GM12878 (cell line): ENCODE measurements at regions not wholly inside any gene's neighbourhood (a gene's known extent, or its start where the extent isn't known, plus 50 kb on each side); places are given as distances from the start of the nearest gene placed in this dataset.

Source experiments
- ATAC-seq: fragments of 200-7000 bp; cut with Tn5 transposase; 3 replicates; pipeline ENCODE4 v1.9.1; 2020; ENCODE audit warnings: mild to moderate bottlenecking, moderate library complexity
- BruUV-seq: library from RNA; stranded (reverse); fragments of 400-500 nt; replicated peaks from 2 replicates; lab custom pipeline; 2021; lab: Mats Ljungman, UMichigan
- CTCF ChIA-PET: fragments of 300-600 bp; sonication (Branson Sonifier 250); formaldehyde crosslinking; extraction: SDS; loops from one replicate; lab custom pipeline; 2021; ENCODE audit warnings: inconsistent platforms; lab: Yijun Ruan, JAX
- POLR2A ChIA-PET: fragments of 350-600 bp; formaldehyde crosslinking; extraction: SDS; loops from one replicate; lab custom pipeline; 2021; ENCODE audit warnings: inconsistent platforms; lab: Charles Lee
- RAD21 ChIA-PET: fragments of 300-600 bp; sonication (Branson Sonifier 250); formaldehyde crosslinking; loops from one replicate; lab custom pipeline; 2023; ENCODE audit warnings: antibody characterized with exemption; ENCODE audit not compliant: unreplicated experiment; lab: Charles Lee
- SMC1A ChIA-PET: fragments of 300-600 bp; sonication (Branson Sonifier 250); formaldehyde crosslinking; loops from one replicate; lab custom pipeline; 2023; ENCODE audit not compliant: unreplicated experiment, uncharacterized antibody; lab: Charles Lee
- DNase-seq: peaks from one replicate; pipeline ENCODE4 v3.0.0-alpha.2; 2011; ENCODE audit warnings: low read depth, low spot score
- FAIRE-seq: peaks from 3 replicates; lab custom pipeline; 2011; peaks lifted over from hg19 to GRCh38; lab: Jason Lieb, UNC
- H2AFZ ChIP-seq: 2 replicates; pipeline ENCODE4 v1.6.0; 2011; ENCODE audit warnings: low read depth, low read length, control low read depth; ENCODE audit not compliant: control insufficient read depth
- H3K27ac ChIP-seq: 2 replicates; pipeline ENCODE4 v1.5.1; 2011; ENCODE audit warnings: control low read depth; ENCODE audit not compliant: control insufficient read depth, insufficient read depth
- H3K27me3 ChIP-seq, 2 experiments: replicated peaks in 1 of 2; 2 replicates each; pipeline versions ENCODE4 v1.6.0 to v1.6.1; 2011; ENCODE audit warnings: low read length in 1 of 2; ENCODE audit not compliant: control insufficient read depth in 2 of 2, insufficient read depth in 2 of 2
- H3K36me3 ChIP-seq, 2 experiments: 2 replicates each; pipeline ENCODE4 v1.5.1; 2011; ENCODE audit warnings: low read length in 1 of 2; ENCODE audit not compliant: control insufficient read depth in 2 of 2, insufficient read depth in 2 of 2
- H3K4me1 ChIP-seq: 2 replicates; pipeline ENCODE4 v1.6.1; 2011; ENCODE audit warnings: mild to moderate bottlenecking, low read length, moderate library complexity, mixed read lengths; ENCODE audit not compliant: control insufficient read depth, insufficient read depth
- H3K4me2 ChIP-seq: 2 replicates; pipeline ENCODE4 v1.6.0; 2011; ENCODE audit warnings: control low read depth; ENCODE audit not compliant: control insufficient read depth, insufficient read depth
- H3K4me3 ChIP-seq: fragments of 200-600 bp; sonication (generic); 2 replicates; pipeline ENCODE4 v1.5.1; 2016
- H3K79me2 ChIP-seq: 2 replicates; pipeline ENCODE4 v1.6.0; 2011; ENCODE audit warnings: low read length; ENCODE audit not compliant: control insufficient read depth, insufficient read depth
- H3K9ac ChIP-seq: 2 replicates; pipeline ENCODE4 v1.8.0; 2011; ENCODE audit warnings: low read length, control low read depth, mixed read lengths; ENCODE audit not compliant: control insufficient read depth, insufficient read depth
- H3K9me3 ChIP-seq: replicated peaks from 3 replicates; pipeline ENCODE4 v1.5.1; 2011; ENCODE audit warnings: mild to moderate bottlenecking, low read length; ENCODE audit not compliant: control insufficient read depth, insufficient read depth
- H4K20me1 ChIP-seq: 2 replicates; pipeline ENCODE4 v1.6.0; 2011; ENCODE audit not compliant: control insufficient read depth, insufficient read depth
- BMI1 ChIP-seq: fragments of 450-650 bp; IDR thresholded peaks from 2 replicates; pipeline ENCODE4 v1.6.1; 2016; ENCODE audit warnings: mild to moderate bottlenecking, moderate library complexity, borderline replicate concordance
- CUX1 ChIP-seq: IDR thresholded peaks from 2 replicates; pipeline ENCODE4 v1.6.1; 2012; ENCODE audit warnings: improper control_type of control experiment, low read depth, low read length; ENCODE audit not compliant: insufficient replicate concordance
- IKZF1 ChIP-seq: fragments of 450-650 bp; conservative IDR thresholded peaks from 2 replicates; pipeline ENCODE4 v1.6.1; 2017; ENCODE audit warnings: antibody characterized with exemption, mild to moderate bottlenecking
- JUND ChIP-seq: IDR thresholded peaks from 2 replicates; pipeline ENCODE4 v1.6.1; 2012; ENCODE audit warnings: low read depth, mild to moderate bottlenecking, low read length, improper control_type of control experiment, moderate library complexity
- KAT2A ChIP-seq: conservative IDR thresholded peaks from 2 replicates; pipeline ENCODE4 v1.6.1; 2011; ENCODE audit warnings: low read depth, low read length; ENCODE audit not compliant: control insufficient read depth
- PAX5 ChIP-seq: IDR thresholded peaks from 2 replicates; pipeline ENCODE4 v1.6.1; 2011; ENCODE audit warnings: low read depth, low read length, borderline replicate concordance
- POLR2AphosphoS2 ChIP-seq: IDR thresholded peaks from 2 replicates; pipeline ENCODE4 v1.6.1; 2011; ENCODE audit warnings: low read depth, mild to moderate bottlenecking, low read length, improper control_type of control experiment, moderate library complexity
- RBBP5 ChIP-seq: fragments of 200-600 bp; sonication (generic); conservative IDR thresholded peaks from 2 replicates; pipeline ENCODE4 v1.6.1; 2016
- SREBF2 ChIP-seq: IDR thresholded peaks from 2 replicates; pipeline ENCODE4 v1.6.1; 2012; ENCODE audit warnings: mild to moderate bottlenecking, low read length
- SUPT20H ChIP-seq: IDR thresholded peaks from 2 replicates; pipeline ENCODE4 v1.6.1; 2011; ENCODE audit warnings: low read depth, mild to moderate bottlenecking, low read length, moderate library complexity, borderline replicate concordance; ENCODE audit not compliant: control insufficient read depth
- SUZ12 ChIP-seq: fragments of 200-600 bp; sonication (generic); IDR thresholded peaks from one replicate; pipeline ENCODE4 v1.6.1; 2018; ENCODE audit warnings: antibody characterized with exemption, mild to moderate bottlenecking; ENCODE audit not compliant: unreplicated experiment
- TARDBP ChIP-seq: IDR thresholded peaks from 2 replicates; pipeline ENCODE4 v1.6.1; 2016; ENCODE audit warnings: borderline replicate concordance
- YY1 ChIP-seq: IDR thresholded peaks from 2 replicates; pipeline ENCODE4 v1.6.1; 2011; ENCODE audit warnings: low read depth, mild to moderate bottlenecking, low read length
- ZNF687 ChIP-seq: fragments of 450-650 bp; IDR thresholded peaks from 2 replicates; pipeline ENCODE4 v1.6.1; 2017; ENCODE audit warnings: mild to moderate bottlenecking, moderate library complexity
- WGBS: methylation state at CpG from one replicate; pipeline ENCODE4 v1.1.6; 2016; ENCODE audit warnings: low lambda C conversion rate; ENCODE audit not compliant: insufficient replicate concordance, insufficient coverage; ENCODE audit errors: missing lambda C conversion rate; 5-methylcytosine and 5-hydroxymethylcytosine counted together
- in situ Hi-C: fragments of 300-500 bp; cut with MboI; formaldehyde crosslinking; loops from 9 replicates; pipeline ENCODE4 v1.14.3; 2018; ENCODE audit warnings: mixed read lengths
- intact Hi-C: fragments of 100-400 bp; cut with micrococcal nuclease; formaldehyde crosslinking; loops from one replicate; pipeline ENCODE4 v1.14.2; 2022; ENCODE audit not compliant: unreplicated experiment
- TF ChIP-seq, protein P1 (sequence below), 3 experiments: IDR thresholded peaks in 2 of 3; conservative IDR thresholded peaks in 1 of 3; 2 replicates each; pipeline ENCODE4 v1.5.1; 2011; ENCODE audit warnings: low read depth in 3 of 3, low read length in 3 of 3, mild to moderate bottlenecking in 3 of 3, control low read depth in 2 of 3, moderate library complexity in 2 of 3, inconsistent platforms in 1 of 3, mixed read lengths in 1 of 3; ENCODE audit not compliant: control insufficient read depth in 2 of 3, insufficient read depth in 1 of 3; ENCODE audit errors: extremely low read depth in 1 of 3

DNA sequence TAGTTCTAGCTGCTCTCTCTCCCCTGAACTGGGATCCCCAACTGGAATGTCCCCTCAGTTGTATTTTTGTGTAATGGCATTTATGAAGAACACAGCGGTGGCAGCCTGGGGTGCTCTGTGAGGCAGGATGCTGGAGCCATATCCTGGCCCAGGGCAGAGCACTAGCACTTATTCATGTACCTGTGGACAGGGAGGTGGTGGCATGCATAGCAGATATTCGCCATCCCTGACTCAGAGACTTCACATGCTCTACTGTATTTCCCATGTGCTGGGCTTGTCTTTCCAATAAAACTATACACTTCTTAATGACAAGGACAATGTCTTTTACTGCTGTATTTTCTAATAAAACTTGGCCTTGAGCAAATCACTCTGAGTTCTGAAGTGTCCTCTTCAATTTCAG is 125.3 kb downstream of the ADAMTS15 start:
- Histone ChIP-seq H3K4me2 (no peak overlapping the region), H3K27ac (no peak overlapping the region), H3K79me2 (no peaks in the 10 kb centered on the region), H2AFZ (no peak overlapping the region), H4K20me1 (no peaks in the 10 kb centered on the region), H3K9ac (no peak overlapping the region), H3K4me1 (no peaks in the 10 kb centered on the region), H3K4me3 (no peak overlapping the region), H3K36me3 (no peaks in the 10 kb centered on the region), H3K9me3 (no peaks in the 10 kb centered on the region), H3K27me3 (peaks cover 0 to 3% of the 10 kb centered on the region in 2 experiments; a peak in 2 of 4 replicates)
- ChIA-PET POLR2A (no interaction called here), RAD21 (no interaction called here), SMC1A (no interaction called here), CTCF (no interaction called here)
- in situ Hi-C loops = no loop called here
- WGBS = 30% methylated on average over 2 of the region's 2 CpGs
- DNase-seq (no peak), FAIRE-seq (no peak), ATAC-seq (no peak)
- BruUV-seq = no TSS peak
- intact Hi-C loops = no loop called here
- TF ChIP-seq SREBF2 (no peak), POLR2AphosphoS2 (no peak), PAX5 (no peak), ZNF687 (no peak), BMI1 (no peak), KAT2A (no peak), SUZ12 (no peak), JUND (no peak), IKZF1 (no peak), SUPT20H (no peak), YY1 (no peak), RBBP5 (no peak), TARDBP (no peak), CUX1 (no peak)
- TF ChIP-seq, protein P1, sequence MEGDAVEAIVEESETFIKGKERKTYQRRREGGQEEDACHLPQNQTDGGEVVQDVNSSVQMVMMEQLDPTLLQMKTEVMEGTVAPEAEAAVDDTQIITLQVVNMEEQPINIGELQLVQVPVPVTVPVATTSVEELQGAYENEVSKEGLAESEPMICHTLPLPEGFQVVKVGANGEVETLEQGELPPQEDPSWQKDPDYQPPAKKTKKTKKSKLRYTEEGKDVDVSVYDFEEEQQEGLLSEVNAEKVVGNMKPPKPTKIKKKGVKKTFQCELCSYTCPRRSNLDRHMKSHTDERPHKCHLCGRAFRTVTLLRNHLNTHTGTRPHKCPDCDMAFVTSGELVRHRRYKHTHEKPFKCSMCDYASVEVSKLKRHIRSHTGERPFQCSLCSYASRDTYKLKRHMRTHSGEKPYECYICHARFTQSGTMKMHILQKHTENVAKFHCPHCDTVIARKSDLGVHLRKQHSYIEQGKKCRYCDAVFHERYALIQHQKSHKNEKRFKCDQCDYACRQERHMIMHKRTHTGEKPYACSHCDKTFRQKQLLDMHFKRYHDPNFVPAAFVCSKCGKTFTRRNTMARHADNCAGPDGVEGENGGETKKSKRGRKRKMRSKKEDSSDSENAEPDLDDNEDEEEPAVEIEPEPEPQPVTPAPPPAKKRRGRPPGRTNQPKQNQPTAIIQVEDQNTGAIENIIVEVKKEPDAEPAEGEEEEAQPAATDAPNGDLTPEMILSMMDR (IDR thresholded peaks at IDR 0.05 in 2 of 3, conservative IDR thresholded peaks at IDR 0.05 in 1 of 3; ENCODE audit: control insufficient read depth in 2 of 3, extremely low read depth in 1 of 3, insufficient read depth in 1 of 3, low read depth in 3 of 3, low read length in 3 of 3) = no peak
